ENCODE measurements at regions not wholly inside any gene's neighbourhood (a gene's known extent, or its start where the extent isn't known, plus 50 kb on each side); places are given as distances from the start of the nearest gene placed in this dataset.

DNA sequence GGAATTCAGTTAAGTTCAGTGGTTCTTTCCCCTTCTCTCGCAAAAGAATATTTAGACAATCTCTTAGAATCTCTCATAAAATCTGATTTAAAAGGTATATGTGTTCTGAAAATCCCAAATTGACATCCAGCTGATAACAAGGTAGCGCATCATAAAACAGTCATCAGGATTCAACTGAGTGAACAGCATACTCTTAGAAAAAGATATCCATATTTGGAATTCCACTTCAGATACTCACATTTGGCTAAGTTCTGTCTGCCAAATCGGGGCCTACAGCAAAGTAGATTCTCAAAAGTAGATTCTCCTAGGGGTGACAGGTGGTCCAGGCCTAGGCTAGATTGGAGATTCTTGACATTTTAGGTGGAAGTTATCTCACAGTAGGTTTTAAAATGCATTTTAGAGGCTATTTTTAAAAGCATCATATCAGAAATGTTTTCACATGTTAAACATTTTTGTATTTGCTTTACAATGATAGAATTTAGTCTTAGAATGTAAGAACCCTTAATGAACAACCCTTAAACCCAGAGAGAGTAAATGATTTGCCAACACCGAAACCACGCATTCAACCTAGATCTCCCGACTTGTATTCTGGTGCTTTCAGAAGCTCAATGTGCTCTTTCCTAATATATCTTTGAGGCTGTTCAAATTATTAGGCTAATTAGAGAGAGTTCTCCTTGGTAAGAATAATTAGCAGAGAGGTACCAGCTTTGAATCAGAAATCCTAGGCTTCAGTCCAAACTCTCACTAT lies 318.9 kb downstream of the LMO4 start:
- TF ChIP-seq, protein P1, sequence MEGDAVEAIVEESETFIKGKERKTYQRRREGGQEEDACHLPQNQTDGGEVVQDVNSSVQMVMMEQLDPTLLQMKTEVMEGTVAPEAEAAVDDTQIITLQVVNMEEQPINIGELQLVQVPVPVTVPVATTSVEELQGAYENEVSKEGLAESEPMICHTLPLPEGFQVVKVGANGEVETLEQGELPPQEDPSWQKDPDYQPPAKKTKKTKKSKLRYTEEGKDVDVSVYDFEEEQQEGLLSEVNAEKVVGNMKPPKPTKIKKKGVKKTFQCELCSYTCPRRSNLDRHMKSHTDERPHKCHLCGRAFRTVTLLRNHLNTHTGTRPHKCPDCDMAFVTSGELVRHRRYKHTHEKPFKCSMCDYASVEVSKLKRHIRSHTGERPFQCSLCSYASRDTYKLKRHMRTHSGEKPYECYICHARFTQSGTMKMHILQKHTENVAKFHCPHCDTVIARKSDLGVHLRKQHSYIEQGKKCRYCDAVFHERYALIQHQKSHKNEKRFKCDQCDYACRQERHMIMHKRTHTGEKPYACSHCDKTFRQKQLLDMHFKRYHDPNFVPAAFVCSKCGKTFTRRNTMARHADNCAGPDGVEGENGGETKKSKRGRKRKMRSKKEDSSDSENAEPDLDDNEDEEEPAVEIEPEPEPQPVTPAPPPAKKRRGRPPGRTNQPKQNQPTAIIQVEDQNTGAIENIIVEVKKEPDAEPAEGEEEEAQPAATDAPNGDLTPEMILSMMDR (conservative IDR thresholded peaks at IDR 0.05) = no peak
- no peak for TF ChIP-seq ZFX (IDR thresholded peaks at IDR 0.05)
- no peak overlapping the region for H3K27ac ChIP-seq

GRCh38 chr1:87648323-87649119 lies 319.8 kb downstream of the LMO4 start:
- TF ChIP-seq, protein P1 (conservative IDR thresholded peaks at IDR 0.05) = no peak
- no peak for TF ChIP-seq ZFX (IDR thresholded peaks at IDR 0.05)

GRCh38 chr1:87650306-87650705 lies 321.6 kb downstream of the LMO4 start:
- TF ChIP-seq, protein P1 (conservative IDR thresholded peaks at IDR 0.05) = no peak
- no peak for TF ChIP-seq ZFX (IDR thresholded peaks at IDR 0.05)
- no peak overlapping the region for H3K27ac ChIP-seq

More at GRCh38 chr1:87648323-87649119, 319.8 kb downstream of the LMO4 start:
- no peak overlapping the region for H3K27ac ChIP-seq

DNA sequence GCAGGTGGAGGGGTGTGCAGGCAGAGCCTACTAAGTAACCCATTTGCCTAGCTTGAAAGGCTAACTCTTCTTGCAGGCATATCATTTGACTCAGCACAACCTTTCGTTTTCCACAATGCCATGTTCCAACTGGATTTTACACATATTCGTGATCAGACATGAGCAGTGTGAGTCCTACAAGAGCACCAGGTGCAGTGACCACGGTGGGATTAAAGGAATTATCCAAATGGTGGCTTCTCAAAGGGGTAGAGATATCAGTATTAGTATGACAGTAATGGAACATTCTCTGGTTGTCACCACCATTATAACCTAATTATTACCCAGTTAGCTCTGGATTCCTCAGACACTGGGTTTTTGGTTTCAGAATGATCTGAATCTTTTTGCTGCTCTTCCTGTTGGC lies 323.5 kb downstream of the LMO4 start:
- H3K27ac ChIP-seq = no peak overlapping the region
- TF ChIP-seq ZFX (IDR thresholded peaks at IDR 0.05) = no peak
- TF ChIP-seq, protein P1 (conservative IDR thresholded peaks at IDR 0.05) = no peak

DNA sequence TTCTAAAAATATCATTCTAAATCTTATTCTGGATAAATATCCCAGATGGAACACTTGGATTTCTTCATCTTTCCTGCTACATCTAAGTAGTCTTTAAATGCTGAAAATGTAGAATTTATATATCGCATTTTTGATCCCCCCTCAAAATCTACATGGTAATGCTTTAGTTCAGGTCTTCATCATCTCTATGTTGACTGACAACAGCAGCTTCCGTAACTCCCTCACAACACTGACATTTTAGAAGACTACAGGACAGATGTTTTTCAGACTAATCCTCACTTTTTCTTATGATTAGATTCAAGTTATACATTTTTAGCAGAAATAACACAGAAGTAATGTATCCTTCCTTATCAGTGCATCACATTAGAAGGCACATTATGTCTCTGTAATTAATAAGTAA lies 336.5 kb downstream of the LMO4 start:
- no peak overlapping the region for H3K27ac ChIP-seq
- TF ChIP-seq, protein P1 (conservative IDR thresholded peaks at IDR 0.05) = no peak
- no peak for TF ChIP-seq ZFX (IDR thresholded peaks at IDR 0.05)

DNA sequence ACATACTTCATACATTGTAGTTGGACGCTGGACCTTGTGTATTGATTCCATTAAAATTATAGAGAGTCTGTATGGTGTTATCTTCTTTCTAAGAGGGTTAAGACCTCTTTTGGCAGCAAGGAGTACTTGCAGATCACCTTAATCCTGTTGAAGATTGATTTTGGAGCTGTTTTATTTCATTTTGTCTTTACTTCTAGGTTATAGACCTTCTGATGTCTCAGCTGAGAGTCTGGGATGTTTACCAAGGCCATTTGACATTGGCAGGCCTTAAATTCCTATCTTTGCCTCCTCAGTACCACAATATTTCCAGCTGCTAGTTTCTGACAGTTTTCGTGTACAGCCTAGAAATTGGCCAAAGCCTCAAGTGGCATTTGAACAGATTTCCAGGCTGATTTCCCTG lies 338.0 kb downstream of the LMO4 start:
- TF ChIP-seq, protein P1 (conservative IDR thresholded peaks at IDR 0.05) = no peak
- no peak for TF ChIP-seq ZFX (IDR thresholded peaks at IDR 0.05)
- no peak overlapping the region for H3K27ac ChIP-seq

GRCh38 chr1:87669674-87670073 lies 341.0 kb downstream of the LMO4 start:
- H3K27ac ChIP-seq = no peak overlapping the region
- TF ChIP-seq ZFX (IDR thresholded peaks at IDR 0.05) = no peak
- TF ChIP-seq, protein P1 (conservative IDR thresholded peaks at IDR 0.05) = no peak

Data from C4-2B (cell line).